ENCODE measurements at regions not wholly inside any gene's neighbourhood (a gene's known extent, or its start where the extent isn't known, plus 50 kb on each side); places are given as distances from the start of the nearest gene placed in this dataset.

GRCh38 chr6:80504882-80505281 is 398.4 kb downstream of the BCKDHB start:
- TF ChIP-seq, protein P1, sequence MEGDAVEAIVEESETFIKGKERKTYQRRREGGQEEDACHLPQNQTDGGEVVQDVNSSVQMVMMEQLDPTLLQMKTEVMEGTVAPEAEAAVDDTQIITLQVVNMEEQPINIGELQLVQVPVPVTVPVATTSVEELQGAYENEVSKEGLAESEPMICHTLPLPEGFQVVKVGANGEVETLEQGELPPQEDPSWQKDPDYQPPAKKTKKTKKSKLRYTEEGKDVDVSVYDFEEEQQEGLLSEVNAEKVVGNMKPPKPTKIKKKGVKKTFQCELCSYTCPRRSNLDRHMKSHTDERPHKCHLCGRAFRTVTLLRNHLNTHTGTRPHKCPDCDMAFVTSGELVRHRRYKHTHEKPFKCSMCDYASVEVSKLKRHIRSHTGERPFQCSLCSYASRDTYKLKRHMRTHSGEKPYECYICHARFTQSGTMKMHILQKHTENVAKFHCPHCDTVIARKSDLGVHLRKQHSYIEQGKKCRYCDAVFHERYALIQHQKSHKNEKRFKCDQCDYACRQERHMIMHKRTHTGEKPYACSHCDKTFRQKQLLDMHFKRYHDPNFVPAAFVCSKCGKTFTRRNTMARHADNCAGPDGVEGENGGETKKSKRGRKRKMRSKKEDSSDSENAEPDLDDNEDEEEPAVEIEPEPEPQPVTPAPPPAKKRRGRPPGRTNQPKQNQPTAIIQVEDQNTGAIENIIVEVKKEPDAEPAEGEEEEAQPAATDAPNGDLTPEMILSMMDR (IDR thresholded peaks at IDR 0.05) = no peak
- TF ChIP-seq POLR2A (IDR thresholded peaks at IDR 0.05) = no peak

All from prostate gland (tissue), 2 donors.